ENCODE measurements at regions not wholly inside any gene's neighbourhood (a gene's known extent, or its start where the extent isn't known, plus 50 kb on each side); places are given as distances from the start of the nearest gene placed in this dataset.
A peak's percentile ranks its signal among the peaks of the same experiment; 100 is the strongest.
"Not testable (repeated sequence)": the region's sequence is repeated elsewhere in the genome, so short reads cannot be mapped to it uniquely, and the experiment has no call there.

DNA sequence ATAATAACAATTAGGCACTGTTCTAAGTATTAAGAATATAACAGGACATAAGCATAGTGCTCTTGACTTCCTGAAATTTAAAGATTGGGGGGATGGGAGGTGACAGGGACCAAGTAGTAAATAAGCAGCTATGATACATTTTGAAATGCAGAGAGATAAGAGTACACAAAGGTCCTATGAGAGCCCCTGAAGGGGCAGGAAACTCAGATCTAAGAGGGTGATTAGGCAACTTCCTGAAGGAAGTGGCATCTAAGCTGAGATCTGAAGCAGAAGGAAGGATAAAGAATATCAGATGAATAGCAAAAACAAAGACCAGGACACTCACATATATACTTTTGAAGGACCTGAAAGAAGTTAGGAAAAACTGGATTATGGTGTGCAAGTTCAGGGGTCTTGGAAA, 415.2 kb upstream of the FRG2C start:
- no peak for DNase-seq

DNA sequence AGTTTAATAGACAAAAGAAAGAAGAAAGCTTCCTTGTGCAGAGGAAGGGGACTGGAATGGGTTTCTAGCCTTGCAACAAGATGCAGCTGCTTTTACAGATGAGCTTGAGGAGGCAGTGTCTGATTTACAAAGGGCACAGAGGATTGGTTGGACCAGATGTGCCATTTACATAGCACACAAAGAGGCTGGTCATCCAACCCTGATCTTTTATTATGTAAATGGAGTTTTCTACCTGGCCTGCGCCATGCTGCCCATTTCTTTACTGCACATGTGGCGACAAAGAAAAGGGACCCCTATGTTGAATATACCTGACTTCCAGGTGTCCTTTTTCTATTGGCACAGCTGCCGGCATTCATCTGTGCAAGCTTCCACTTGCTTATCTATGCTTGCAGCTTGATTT, 409.4 kb upstream of the FRG2C start:
- DNase-seq = no peak

DNA sequence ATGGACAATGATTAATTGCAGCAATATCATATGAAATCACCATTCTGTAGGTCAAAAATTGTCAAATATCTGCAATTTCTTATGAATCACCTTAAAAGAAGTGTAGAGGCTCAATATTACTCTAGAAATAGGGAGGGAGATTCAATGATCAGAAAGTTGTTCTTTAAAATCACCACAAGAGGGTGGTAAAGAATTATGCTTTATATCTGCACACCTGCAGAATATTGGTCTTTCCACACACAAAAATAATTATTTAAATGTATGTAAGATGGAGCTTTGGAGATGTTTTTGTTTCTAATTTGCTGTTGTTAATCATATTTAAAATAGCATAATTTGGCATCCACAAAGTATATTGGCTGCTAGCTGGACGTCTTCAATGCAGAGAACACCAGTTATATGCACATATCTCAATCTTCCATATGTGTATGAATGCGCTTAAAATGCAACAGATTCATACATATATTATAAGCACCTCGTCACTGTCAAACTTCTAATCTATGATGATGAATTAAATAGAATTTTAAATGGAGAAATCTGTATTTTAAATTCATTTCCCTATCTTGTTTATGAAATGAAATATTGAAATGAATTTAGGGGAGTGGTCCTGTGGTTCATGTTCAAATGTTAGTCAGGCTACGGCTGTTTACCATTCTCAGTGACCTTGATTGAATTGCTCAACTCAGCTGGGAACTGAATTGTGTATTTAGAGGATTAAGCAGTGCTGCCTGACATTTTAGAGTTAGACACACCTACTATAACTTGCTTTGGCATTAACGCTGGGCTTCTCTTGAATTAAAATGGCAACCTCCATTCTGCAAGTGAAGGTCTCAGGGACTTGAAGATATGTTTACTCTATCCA, 405.1 kb upstream of the FRG2C start:
- not testable (repeated sequence) for DNase-seq

DNA sequence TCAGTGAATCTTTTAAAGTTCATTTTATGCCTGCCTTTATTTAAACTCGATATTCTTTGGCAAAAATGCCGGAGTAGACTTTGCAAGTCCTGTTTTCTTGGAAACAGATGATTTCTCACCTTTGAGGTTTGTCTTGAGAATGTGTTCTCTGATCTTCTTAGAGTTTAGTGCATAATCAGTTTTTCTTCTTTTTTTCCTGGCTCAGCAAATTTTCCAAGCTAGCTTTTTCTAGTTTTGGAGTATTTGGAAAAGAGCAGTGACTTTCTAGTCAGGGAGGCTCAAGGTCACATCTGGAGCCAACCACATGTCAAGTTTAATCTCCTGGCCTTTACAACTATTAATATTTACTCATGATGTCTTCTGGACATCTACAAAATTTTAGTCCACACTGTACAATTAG, 403.2 kb upstream of the FRG2C start:
- not testable (repeated sequence) for DNase-seq

DNA sequence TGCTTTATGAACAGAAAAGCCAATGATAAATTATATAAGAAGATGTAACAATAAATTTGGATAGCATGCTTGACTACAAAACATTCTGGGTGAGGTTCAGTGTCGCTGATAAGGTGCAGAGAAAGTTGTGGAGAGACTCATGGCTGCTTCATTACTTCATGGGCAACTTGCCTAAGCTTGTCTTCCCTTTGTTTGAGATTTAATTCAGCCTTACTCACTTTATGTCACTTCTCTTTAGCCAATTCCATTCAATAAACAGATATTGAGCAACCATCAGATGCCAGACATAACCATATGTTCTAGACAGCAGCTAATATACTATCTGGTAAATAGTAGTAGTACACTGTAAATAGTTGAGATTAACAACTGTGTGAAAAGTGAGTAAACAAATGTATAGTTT, 401.5 kb upstream of the FRG2C start:
- no peak for DNase-seq

DNA sequence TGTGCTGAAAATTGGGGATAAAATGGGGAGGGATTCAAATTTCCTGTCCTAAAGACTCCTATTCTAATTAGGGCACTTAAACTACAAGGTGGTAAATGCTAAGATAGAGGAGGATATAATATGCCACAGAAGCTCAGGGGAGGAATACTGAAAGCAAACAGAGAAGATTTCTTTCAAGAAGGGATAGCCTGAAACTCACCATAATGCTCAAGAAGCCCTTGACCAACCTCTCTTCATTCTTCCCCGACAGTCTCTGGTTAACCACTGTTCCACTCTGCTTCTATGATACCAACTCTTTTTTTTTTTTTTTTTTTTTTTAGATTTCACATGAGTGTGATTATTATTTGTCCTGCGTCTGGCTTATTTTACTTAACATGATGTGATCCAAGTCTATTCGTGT, 398.2 kb upstream of the FRG2C start:
- no peak for DNase-seq

DNA sequence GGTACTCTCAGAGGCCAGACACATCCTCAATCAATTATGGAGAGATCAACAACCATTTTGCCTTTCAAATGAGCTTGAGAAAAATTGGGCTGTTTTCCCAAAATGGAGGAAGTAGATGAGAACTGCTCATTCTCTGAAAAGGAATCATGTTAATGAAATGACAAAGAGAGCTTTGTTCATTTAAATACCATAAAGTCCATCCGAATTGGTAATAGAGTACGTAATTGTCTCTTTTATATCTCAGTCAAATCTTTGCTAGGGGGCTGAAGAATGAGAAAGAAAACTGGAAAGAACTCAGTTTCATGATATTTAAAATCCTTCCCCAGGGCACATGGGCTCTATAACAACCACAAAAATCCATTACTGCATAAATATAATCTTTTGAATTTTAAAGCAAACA, 395.6 kb upstream of the FRG2C start:
- DNase-seq = not testable (repeated sequence)

DNA sequence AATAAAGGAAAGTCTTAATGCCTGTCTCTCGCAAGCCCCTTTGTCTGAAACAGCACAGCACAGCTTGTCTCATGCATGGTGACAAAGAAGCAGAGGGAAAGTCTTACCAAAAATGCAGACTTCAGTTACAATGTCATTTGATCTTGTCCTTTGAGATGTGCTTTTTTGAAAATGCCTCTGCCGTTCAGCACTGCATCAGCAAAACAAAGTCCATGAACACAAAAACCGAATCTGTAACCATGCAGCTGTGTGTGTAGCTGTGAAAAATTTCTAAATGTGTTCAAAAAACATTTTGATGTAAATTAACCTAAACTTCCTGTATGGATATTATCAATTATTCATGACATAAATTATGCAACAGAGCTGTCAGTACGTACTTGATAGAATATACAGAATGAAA, 391.9 kb upstream of the FRG2C start:
- DNase-seq = not testable (repeated sequence)

DNA sequence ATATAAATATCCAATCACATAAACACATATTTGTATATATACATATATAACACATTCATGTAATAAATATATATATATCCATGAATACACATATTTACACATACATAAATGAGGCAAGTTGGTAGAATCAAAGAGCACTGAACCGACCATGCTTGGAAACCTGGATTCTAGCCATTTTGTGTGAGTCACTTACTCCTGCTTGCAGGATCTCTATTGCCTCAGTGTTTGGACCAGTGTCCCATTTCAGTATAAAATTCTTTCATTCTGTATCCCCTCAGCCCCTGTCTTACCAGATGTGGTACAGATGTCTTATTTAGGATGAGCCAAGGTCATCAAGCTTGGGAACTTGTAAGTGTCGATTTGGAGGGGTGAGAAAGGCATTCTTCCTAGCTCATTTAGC, 391.4 kb upstream of the FRG2C start:
- DNase-seq = no peak

DNA sequence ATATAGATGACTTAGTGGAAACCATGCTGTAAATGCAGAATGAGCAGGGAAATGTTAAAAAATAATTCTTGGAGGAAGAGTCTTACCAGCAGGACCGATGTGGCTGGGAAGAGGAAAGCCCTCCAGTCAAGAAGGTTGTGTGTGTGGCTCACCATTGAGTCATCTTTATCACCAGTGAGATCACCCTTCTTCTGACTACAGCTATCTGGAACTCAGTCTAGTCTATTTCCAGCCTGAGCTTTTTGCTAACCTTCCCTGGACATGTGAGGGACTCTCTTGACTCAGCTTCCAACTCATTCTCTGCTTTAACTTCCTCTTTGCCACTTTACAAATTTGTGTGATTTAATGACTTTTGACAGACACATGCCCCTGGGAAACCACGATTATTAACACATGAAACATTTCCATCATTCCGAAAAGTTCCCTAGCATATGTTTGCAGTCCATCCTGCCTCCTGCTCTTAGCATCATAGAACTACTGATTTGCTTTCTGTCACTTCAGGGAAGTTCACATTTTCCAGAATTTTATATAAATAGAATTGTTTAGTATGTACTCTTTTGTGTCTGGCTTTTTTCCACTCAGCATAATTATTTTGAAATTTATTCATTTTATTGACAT, 378.5 kb upstream of the FRG2C start:
- not testable (repeated sequence) for DNase-seq

DNA sequence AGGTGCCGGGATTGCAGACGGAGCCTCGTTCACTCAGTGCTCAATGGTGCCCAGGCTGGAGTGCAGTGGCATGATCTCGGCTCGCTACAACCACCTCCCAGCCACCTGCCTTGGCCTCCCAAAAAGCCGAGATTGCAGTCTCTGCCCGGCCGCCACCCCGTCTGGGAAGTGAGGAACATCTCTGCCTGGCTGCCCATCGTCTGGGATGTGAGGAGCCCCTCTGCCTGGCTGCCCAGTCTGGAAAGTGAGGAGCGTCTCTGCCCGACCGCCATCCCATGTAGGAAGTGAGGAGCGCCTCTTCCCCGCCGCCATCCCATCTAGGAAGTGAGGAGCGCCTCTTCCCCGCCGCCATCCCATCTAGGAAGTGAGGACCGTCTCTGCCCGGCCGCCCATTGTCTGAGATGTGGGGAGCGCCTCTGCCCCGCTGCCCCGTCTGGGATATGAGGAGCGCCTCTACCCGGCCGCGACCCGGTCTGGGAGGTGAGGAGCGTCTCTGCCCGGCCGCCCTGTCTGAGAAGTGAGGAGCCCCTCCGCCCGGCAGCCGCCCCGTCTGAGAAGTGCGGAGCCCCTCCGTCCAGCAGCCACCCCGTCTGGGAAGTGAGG, 375.1 kb upstream of the FRG2C start:
- not testable (repeated sequence) for DNase-seq

DNA sequence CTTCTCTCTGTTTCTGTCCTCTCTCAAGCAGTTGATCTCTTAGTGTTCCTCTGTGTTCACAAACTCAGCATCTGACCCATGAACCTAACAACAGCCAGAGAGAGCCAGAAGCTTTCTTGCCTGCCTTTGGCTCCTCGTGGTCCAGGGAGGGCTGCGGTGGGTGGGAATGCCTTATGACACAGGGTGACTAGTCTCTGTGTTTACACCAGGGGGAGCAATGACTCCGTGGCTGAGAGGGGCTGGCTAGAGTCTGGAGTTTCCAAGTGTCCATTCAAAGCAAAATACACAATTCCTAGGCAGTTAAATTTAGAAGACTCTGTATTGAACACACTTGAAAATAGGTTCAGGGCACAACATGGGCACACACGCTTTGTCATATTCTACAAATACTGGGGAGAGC, 370.0 kb upstream of the FRG2C start:
- peak in 1 of 2 experiments; percentile 1 for DNase-seq

DNA sequence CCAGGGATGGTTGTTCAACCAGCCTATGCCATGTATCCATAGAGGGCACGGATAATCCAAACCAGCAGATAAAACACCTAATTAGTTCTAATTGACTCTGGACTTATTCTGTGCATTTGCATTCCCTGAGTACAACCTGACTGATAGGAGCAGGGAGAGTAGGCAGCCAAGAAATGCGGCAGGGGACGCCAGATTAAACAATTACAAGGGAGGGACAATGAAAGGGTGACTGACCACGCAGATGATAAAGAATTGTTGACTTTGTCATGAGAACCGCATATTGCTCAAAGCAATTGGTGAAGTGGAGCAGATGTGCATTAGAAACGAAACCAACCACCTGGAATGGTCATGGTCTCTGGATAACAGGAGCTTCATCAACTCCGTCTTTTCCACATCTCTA, 369.1 kb upstream of the FRG2C start:
- DNase-seq = no peak

DNA sequence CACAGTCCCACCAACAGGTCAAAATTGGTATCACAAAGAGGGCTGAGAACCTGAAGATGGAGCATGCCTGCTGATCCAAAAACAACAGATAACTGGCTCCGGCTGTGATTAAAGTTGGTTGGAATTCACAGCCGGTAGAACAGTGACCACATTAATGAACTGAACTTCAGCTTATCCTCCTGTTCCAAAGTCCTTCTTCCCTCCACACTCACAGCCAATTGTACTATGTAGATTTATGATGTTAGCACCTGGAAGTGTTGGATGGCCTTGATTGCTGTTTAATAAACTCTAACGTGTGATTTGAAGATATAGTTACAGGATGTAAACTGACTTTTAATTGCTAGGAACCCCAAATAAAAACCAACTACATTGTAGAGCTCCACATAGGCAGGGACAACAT, 367.3 kb upstream of the FRG2C start:
- DNase-seq = no peak

DNA sequence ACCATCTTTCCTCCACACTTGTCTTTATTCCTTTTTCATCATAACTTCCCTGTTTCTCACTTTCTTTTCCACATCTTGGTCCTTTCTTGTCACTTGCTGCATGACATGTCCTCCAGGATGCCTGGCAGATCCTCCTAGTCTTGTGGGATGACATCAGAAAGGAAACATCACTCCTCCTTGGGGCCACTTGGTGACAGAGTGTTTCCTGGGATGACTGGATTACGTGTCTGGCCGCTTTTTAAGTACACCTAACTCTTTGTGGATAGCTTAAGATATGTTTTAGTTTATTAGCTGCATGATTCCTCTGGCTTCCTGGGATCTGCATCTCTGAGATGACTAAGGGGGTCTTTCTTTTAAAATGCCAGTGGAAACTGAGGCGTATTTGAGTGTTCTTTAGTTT, 363.5 kb upstream of the FRG2C start:
- no peak for DNase-seq

DNA sequence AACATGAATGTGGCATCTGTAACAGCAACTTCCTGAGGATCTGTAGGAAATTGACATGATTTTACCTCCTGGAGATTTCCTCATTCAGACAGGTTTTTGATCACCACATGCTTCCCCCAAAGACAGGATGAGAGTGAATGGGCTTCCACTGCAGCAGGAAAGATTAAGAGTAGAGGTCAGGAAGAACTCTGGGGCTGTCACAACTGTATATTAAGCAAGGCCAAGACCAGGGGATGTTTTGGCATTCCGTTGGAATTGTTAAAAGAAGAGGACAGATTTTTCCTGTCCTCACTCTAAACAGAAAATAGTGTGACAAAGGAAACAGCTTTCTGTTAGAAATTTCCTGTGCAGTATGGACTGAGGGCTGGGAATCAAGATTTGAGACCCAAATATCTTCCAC, 363.1 kb upstream of the FRG2C start:
- DNase-seq = not testable (repeated sequence)

DNA sequence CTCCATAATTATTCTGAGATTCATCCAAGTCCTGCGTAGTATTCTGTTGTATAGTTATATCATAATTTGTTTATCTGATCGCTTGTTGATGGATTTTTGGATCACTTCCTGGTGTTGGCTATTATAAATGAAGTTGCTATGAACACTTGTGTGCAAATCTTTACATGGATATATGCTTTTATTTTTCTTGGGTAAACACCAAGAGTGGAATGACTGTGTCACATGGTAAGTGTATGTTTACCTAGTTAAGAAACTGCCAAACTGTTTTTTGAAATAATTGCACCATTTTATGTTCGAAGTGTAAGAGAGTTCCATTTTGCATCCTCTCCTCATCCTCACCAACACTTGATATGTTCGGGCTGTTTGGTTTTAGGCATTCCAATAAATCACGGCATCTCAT, 360.4 kb upstream of the FRG2C start:
- DNase-seq = no peak

DNA sequence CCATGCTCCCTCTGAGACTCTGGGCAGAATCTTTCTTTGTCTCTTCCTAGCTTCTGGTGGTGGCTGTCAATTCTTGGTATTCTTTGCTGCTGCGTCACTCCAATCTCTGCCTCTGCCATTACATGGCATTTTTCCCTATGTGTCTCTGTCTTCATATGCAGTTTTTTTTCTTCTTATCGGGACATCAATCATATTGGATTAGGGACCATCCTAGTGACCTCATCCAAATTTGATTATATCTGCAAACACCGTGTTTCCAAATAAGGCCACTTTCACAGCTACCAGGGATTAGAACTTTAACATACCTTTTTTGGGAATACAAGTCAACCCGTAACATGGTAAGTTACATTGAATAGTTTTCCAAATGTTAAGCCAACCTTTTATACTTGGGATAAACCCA, 358.2 kb upstream of the FRG2C start:
- DNase-seq = no peak

DNA sequence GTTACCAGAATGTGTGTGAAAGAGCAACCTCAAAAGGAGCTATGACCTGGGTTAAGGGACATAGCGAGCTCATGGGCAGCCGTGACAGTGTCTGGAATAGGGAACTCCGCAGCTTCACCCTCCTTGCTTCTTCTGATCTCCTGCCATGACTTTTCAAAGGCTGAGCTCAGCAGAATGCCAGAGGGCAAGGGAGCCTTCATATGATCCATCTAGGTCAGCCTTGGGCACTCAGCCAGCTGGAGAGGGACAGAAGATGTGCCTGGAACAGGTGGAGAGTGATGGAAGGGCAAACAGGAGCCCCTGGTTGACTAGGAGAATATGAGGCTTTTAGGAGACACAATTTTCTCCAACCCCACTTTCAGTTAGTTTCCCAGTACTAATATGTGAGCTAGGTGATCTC, 352.8 kb upstream of the FRG2C start:
- DNase-seq = not testable (repeated sequence)

DNA sequence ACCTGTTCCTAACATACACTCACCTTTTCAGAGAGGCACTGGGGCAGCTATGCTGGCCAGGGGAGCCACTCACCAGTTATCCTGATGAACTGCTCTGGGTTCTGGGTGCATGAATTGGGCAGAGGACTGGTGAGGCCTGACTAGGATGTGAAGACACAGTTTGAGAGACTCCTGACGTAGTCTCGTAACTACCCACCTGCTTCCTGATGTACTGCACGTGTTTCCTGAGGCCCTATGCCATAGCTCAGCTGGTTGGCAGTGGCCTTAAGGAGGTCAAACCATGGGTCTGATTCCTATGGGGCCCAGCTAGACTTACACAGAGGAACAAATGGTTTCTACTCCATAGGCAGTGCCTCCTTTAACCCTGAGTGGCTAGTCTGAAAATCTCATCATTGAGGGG, 351.7 kb upstream of the FRG2C start:
- not testable (repeated sequence) for DNase-seq

DNA sequence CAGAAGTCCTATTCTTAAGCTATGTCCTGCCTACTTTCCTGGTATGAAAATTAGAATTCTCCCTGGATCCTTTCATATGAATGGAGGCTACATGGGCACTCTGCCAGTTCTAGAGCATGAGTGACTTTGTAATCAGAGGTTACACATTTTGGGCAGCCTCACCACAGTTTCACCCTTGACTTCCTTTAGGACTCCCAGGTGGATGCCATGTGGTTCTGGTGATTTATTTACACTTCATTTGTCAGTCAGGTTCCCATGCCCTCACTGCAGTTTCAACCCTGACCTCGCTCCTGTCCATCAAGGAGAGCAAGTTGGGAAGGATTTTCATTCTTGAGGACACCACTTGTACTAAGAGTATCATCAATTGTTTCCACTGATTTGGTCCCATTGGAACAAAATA, 344.4 kb upstream of the FRG2C start:
- DNase-seq = not testable (repeated sequence)

DNA sequence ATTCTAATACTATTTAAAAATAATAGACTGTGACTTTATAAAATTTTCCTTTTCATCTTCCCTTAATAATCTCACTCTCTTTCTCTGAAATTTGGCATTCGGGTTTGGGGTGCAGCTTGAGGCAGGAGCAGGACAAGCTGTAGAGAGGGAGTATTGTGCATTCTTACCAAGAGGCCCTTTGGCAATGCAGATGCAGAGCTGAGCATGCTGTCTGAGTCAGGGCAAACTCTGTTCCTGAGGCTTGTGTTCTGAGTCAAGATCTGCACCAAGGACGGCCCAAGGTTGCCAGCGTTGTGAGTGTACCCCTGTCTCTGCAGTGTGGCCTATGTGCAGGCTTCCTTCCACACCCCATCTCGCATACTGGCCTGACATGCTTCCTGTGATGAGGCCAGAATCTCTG, 343.8 kb upstream of the FRG2C start:
- DNase-seq = no peak

DNA sequence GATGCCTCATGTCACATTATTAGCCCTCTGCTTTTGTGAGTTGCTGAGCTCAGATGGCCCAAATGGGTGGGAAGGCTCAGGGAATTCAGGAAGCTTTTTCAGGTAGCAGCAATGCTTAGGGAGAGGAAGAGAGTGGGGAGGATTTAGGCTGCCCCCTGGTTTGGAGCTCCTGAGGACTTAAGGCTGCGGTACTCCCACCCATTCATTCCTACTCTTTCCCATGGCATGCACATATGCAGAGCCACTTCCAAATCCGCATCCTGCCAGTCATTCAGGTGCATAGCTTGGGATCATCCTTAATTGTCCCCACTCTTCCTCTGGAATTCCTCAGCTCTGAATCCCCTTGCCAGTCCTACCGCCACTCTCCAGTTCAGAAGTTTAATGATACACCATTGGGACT, 343.1 kb upstream of the FRG2C start:
- no peak for DNase-seq

DNA sequence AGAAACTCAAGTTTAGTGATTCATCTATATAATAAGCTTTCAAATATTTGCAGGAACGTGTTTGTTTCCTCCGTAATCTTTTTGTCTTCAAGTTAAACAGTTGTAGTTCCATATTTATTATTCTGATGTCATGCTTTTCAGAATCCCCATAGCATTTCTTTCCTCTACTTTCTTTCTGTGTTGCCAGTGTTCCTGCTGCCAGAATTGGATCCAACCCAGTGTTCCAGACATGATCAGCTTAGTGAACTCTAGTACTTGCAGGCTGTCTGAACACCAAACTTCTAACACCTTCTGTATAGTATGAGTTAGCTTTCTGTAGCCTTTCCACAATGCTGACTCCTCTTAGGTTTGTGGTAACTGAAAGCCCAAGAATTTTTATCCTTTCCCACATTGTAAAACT, 340.2 kb upstream of the FRG2C start:
- DNase-seq = not testable (repeated sequence)
